HuH-7.5 (cell line): ENCODE measurements at regions not wholly inside any gene's neighbourhood (a gene's known extent, or its start where the extent isn't known, plus 50 kb on each side); places are given as distances from the start of the nearest gene placed in this dataset.

Source experiments
- DNase-seq: peaks from one replicate; pipeline ENCODE4 v3.0.0; 2011; ENCODE audit warnings: low spot score

- DNase-seq, result no peak
Observed at GRCh38 chr20:48015141-48015910, 230.0 kb upstream of the SULF2 start.

GRCh38 chr20:48012401-48012974 lies 227.2 kb upstream of the SULF2 start:
- peak; percentile 79 for DNase-seq

GRCh38 chr20:48011025-48011424 lies 225.7 kb upstream of the SULF2 start:
- no peak for DNase-seq

GRCh38 chr20:48010623-48011022 lies 225.3 kb upstream of the SULF2 start:
- no peak for DNase-seq

- no peak for DNase-seq
Observed at GRCh38 chr20:48008850-48009515, 223.7 kb upstream of the SULF2 start.

- DNase-seq, result no peak
Observed at GRCh38 chr20:48007351-48007750, 222.1 kb upstream of the SULF2 start.

- DNase-seq, result no peak
Observed at GRCh38 chr20:48006036-48006833, 221.0 kb upstream of the SULF2 start.

GRCh38 chr20:48003021-48003420 lies 217.7 kb upstream of the SULF2 start:
- DNase-seq, result no peak

GRCh38 chr20:48002517-48002970 lies 217.3 kb upstream of the SULF2 start:
- DNase-seq, result no peak

- no peak for DNase-seq
Observed at GRCh38 chr20:47999166-47999565, 213.9 kb upstream of the SULF2 start.

GRCh38 chr20:47998736-47999135 lies 213.5 kb upstream of the SULF2 start:
- no peak for DNase-seq

- no peak for DNase-seq
Observed at GRCh38 chr20:47995661-47996060, 210.4 kb upstream of the SULF2 start.

GRCh38 chr20:47993817-47994216 lies 208.5 kb upstream of the SULF2 start:
- DNase-seq, result no peak

- no peak for DNase-seq
Observed at GRCh38 chr20:47993035-47993755, 207.9 kb upstream of the SULF2 start.

GRCh38 chr20:47991875-47992488 lies 206.7 kb upstream of the SULF2 start:
- DNase-seq, result no peak

- no peak for DNase-seq
Observed at GRCh38 chr20:47990507-47991150, 205.3 kb upstream of the SULF2 start.

GRCh38 chr20:47989957-47990356 lies 204.7 kb upstream of the SULF2 start:
- DNase-seq, result peak; percentile 80

GRCh38 chr20:47988676-47989075 lies 203.4 kb upstream of the SULF2 start:
- no peak for DNase-seq

GRCh38 chr20:47985092-47985850 lies 200.0 kb upstream of the SULF2 start:
- DNase-seq, result peak; percentile 70

GRCh38 chr20:47984437-47984836 lies 199.2 kb upstream of the SULF2 start:
- no peak for DNase-seq
